Activated T-cell treated with anti-CD3 and anti-CD28 coated beads, Interleukin-2, amount 50 U/mL, for 1 hour (primary cell): ENCODE measurements at regions not wholly inside any gene's neighbourhood (a gene's known extent, or its start where the extent isn't known, plus 50 kb on each side); places are given as distances from the start of the nearest gene placed in this dataset.
"Not testable (repeated sequence)": the region's sequence is repeated elsewhere in the genome, so short reads cannot be mapped to it uniquely, and the experiment has no call there.

Experiments
- DNase-seq: peaks from one replicate; pipeline ENCODE4 v3.0.0-alpha.2; 2020

GRCh38 chr14:105894978-105895881 is 368.8 kb downstream of the TMEM121 start:
- DNase-seq = no peak

- not testable (repeated sequence) for DNase-seq
Observed at GRCh38 chr14:105896206-105896605, 369.8 kb downstream of the TMEM121 start.

- DNase-seq = not testable (repeated sequence)
Observed at GRCh38 chr14:105896961-105897724, 370.8 kb downstream of the TMEM121 start.

- DNase-seq = no peak
Observed at GRCh38 chr14:105897725-105898113, 371.3 kb downstream of the TMEM121 start.

- no peak for DNase-seq
Observed at GRCh38 chr14:105898482-105899010, 372.2 kb downstream of the TMEM121 start.

- DNase-seq = no peak
Observed at GRCh38 chr14:105899071-105899641, 372.8 kb downstream of the TMEM121 start.

GRCh38 chr14:105899657-105900397 is 373.4 kb downstream of the TMEM121 start:
- DNase-seq = no peak

GRCh38 chr14:105900398-105901160 is 374.2 kb downstream of the TMEM121 start:
- no peak for DNase-seq

GRCh38 chr14:105901226-105901625 is 374.8 kb downstream of the TMEM121 start:
- DNase-seq = no peak

- no peak for DNase-seq
Observed at GRCh38 chr14:105902131-105902898, 375.9 kb downstream of the TMEM121 start.

- DNase-seq = not testable (repeated sequence)
Observed at GRCh38 chr14:105902899-105903165, 376.4 kb downstream of the TMEM121 start.

- DNase-seq = no peak
Observed at GRCh38 chr14:105903971-105904370, 377.6 kb downstream of the TMEM121 start.

GRCh38 chr14:105904379-105904778 is 378.0 kb downstream of the TMEM121 start:
- DNase-seq = no peak

- no peak for DNase-seq
Observed at GRCh38 chr14:105905456-105905855, 379.1 kb downstream of the TMEM121 start.

GRCh38 chr14:105907276-105907675 is 380.9 kb downstream of the TMEM121 start:
- no peak for DNase-seq

GRCh38 chr14:105908006-105908405 is 381.6 kb downstream of the TMEM121 start:
- DNase-seq = no peak

GRCh38 chr14:105908481-105908911 is 382.1 kb downstream of the TMEM121 start:
- DNase-seq = no peak

- no peak for DNase-seq
Observed at GRCh38 chr14:105909046-105909827, 382.9 kb downstream of the TMEM121 start.

- DNase-seq = not testable (repeated sequence)
Observed at GRCh38 chr14:105909828-105910120, 383.4 kb downstream of the TMEM121 start.

- no peak for DNase-seq
Observed at GRCh38 chr14:105910426-105910825, 384.0 kb downstream of the TMEM121 start.
